Endothelial cell (in vitro differentiated cells): ENCODE measurements at regions not wholly inside any gene's neighbourhood (a gene's known extent, or its start where the extent isn't known, plus 50 kb on each side); places are given as distances from the start of the nearest gene placed in this dataset.

Source experiments
- DNase-seq: peaks from one replicate; pipeline ENCODE4 v3.0.0; 2021; ENCODE audit warnings: low spot score
- H3K27ac Mint-ChIP-seq: one replicate; pipeline ENCODE4 v1.8.0; 2021; ENCODE audit warnings: mixed read lengths, inconsistent platforms; ENCODE audit not compliant: unreplicated experiment
- H3K27me3 Mint-ChIP-seq: one replicate; pipeline ENCODE4 v1.8.0; 2021; ENCODE audit warnings: mild to moderate bottlenecking, moderate library complexity, mixed read lengths, inconsistent platforms; ENCODE audit not compliant: unreplicated experiment
- H3K36me3 Mint-ChIP-seq: one replicate; pipeline ENCODE4 v1.8.0; 2021; ENCODE audit warnings: mild to moderate bottlenecking, low read depth, mixed read lengths, inconsistent platforms; ENCODE audit not compliant: unreplicated experiment
- H3K4me1 Mint-ChIP-seq: one replicate; pipeline ENCODE4 v1.8.0; 2021; ENCODE audit warnings: mild to moderate bottlenecking, mixed read lengths, inconsistent platforms; ENCODE audit not compliant: unreplicated experiment
- H3K4me3 Mint-ChIP-seq: one replicate; pipeline ENCODE4 v1.8.0; 2021; ENCODE audit warnings: mild to moderate bottlenecking, mixed read lengths, inconsistent platforms; ENCODE audit not compliant: unreplicated experiment
- H3K9me3 Mint-ChIP-seq: one replicate; pipeline ENCODE4 v1.8.0; 2021; ENCODE audit warnings: mixed read lengths, inconsistent platforms; ENCODE audit not compliant: unreplicated experiment
- CTCF ChIP-seq: fragments of 200-600 bp; sonication (generic); IDR thresholded peaks from one replicate; pipeline ENCODE4 v1.5.0; 2021; ENCODE audit warnings: antibody characterized with exemption; ENCODE audit not compliant: unreplicated experiment

DNA sequence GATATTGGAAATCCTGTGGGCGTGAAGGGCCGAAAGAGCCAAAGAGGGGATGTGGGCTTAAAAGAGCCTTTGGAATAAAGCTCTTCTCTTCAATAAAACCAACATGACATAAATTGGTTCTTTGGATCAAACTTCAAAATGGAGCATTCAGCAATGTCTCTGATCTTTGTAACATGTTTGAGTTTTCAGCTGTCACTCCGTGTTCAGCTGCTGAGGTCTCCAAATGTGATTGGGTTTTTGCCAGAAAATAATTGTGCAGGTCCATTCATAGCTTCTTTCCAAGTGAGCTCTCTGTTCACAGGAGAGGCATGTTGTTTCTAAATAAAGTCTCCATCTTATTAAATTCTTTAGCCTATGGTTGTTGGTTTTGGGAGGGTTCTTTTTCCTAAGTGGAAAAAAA lies 127.6 kb upstream of the CCDC68 start:
- H3K4me3 Mint-ChIP-seq: no peak overlapping the region
- no peak for DNase-seq
- TF ChIP-seq CTCF: no peak
- peaks cover 5% of the 10 kb centered on the region for H3K27me3 Mint-ChIP-seq
- H3K4me1 Mint-ChIP-seq: no peaks in the 10 kb centered on the region
- no peaks in the 10 kb centered on the region for H3K36me3 Mint-ChIP-seq
- no peak overlapping the region for H3K27ac Mint-ChIP-seq
- no peaks in the 10 kb centered on the region for H3K9me3 Mint-ChIP-seq

- H3K9me3 Mint-ChIP-seq: no peaks in the 10 kb centered on the region
- no peak overlapping the region for H3K27ac Mint-ChIP-seq
- H3K4me1 Mint-ChIP-seq: no peaks in the 10 kb centered on the region
- H3K4me3 Mint-ChIP-seq: no peak overlapping the region
- DNase-seq: no peak
- TF ChIP-seq CTCF: no peak
- no peaks in the 10 kb centered on the region for H3K36me3 Mint-ChIP-seq
- H3K27me3 Mint-ChIP-seq: peaks cover 3% of the 10 kb centered on the region
These were observed 126.5 kb upstream of the CCDC68 start for GRCh38 chr18:55085557-55086285.

DNA sequence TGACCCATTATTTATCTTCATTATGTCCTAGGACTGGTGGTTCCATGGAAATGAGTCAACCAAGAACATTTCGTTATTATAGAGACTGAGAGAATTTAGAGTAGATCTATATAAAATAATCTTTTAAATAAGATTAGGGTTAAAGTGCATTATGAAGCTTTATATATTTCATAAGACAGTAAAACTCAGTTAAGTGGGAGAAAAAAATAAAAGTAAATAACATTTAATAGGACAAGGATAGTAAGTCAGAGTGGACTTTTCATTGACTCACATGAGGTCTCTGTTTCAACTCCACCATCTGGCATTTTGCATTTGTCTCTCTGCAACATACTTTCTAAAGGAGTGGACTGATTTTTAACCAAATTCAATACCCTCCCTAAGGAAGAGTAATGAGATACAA lies 125.3 kb upstream of the CCDC68 start:
- Mint-ChIP-seq H3K36me3 (no peaks in the 10 kb centered on the region), H3K4me1 (no peaks in the 10 kb centered on the region), H3K27me3 (peaks cover 3% of the 10 kb centered on the region), H3K27ac (no peak overlapping the region), H3K4me3 (no peak overlapping the region), H3K9me3 (no peaks in the 10 kb centered on the region)
- DNase-seq: no peak
- TF ChIP-seq CTCF: no peak

GRCh38 chr18:55083461-55083860 lies 124.2 kb upstream of the CCDC68 start:
- H3K27ac Mint-ChIP-seq: no peak overlapping the region
- TF ChIP-seq CTCF: no peak
- no peak for DNase-seq
- no peak overlapping the region for H3K4me3 Mint-ChIP-seq
- H3K36me3 Mint-ChIP-seq: no peaks in the 10 kb centered on the region
- H3K9me3 Mint-ChIP-seq: no peaks in the 10 kb centered on the region
- H3K4me1 Mint-ChIP-seq: no peaks in the 10 kb centered on the region
- H3K27me3 Mint-ChIP-seq: peaks cover 3% of the 10 kb centered on the region

DNA sequence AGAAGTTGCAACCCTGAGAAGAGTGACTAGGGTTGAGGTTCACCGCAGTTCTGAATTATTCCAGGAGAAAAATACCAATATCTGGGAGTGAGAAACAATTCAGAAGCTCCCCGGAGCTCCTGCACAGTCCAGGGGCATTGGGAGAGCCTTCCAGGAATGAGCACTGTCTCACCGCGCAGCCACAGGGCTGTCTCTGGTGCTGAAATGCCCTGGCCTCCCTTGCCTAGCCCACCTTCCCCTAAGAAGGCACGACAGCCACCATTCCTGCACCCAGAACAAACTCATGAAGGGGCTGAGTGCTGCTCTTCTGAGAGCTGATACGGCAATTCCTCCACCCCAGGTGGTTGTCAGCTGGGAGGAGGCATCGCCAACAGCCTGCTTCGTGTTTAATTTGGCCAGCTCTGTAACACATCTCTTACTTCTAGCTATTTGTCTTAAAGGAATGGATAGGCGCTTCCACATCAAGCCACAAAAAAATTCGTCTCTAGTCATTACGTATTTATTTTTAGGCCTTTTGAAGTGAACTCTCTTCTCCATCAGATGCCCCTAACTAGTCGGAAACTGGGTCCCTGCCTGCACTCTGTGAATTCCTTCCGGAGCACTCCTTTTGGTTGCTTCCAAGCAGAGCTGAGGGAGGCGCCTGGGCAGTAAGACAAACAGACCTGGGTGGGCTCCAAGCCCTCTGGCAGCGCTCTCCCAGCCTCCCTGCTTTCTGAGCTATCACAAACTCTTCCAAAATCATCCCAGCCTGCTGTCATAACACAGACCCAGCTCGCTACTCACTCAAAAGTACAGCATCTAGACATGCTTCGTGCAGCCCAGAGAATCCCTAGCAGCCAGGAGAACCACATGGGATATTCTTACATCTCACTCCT lies 120.5 kb upstream of the CCDC68 start:
- no peak for TF ChIP-seq CTCF
- no peak for DNase-seq

More for the DNA sequence above, 120.5 kb upstream of the CCDC68 start:
- Mint-ChIP-seq H3K9me3 (no peaks in the 10 kb centered on the region), H3K27ac (no peak overlapping the region), H3K36me3 (no peaks in the 10 kb centered on the region), H3K4me3 (no peak overlapping the region), H3K4me1 (no peaks in the 10 kb centered on the region), H3K27me3 (no peaks in the 10 kb centered on the region)
